GM19025 (cell line): ENCODE measurements at regions not wholly inside any gene's neighbourhood (a gene's known extent, or its start where the extent isn't known, plus 50 kb on each side); places are given as distances from the start of the nearest gene placed in this dataset.
"Not testable (repeated sequence)": the region's sequence is repeated elsewhere in the genome, so short reads cannot be mapped to it uniquely, and the experiment has no call there.

Source experiments
- ATAC-seq: cut with Tn5 transposase; IDR thresholded peaks from one replicate; pipeline ENCODE4 v1.9.1; 2021; ENCODE audit warnings: mild to moderate bottlenecking, low read depth, moderate library complexity; ENCODE audit not compliant: unreplicated experiment

DNA sequence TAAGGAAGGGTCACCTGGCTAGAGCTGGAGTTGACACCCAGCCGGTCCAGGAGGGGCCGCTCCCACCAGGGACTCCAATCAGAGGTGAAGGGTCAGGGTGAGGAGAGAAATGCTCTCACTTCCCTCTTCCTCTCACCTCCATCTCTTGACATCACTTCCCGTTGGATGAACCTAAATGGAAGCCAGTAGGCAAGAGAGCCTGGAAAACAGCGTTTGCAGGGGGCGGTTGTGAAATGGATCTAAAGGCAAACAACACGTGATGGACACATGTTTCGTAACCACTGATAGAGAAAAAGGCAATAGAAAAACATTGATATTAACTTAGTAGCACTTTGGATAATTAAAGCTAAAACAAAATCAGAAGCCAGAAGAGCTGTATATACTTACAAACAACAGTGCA is 105.6 kb upstream of the FOXA2 start:
- ATAC-seq: no peak

DNA sequence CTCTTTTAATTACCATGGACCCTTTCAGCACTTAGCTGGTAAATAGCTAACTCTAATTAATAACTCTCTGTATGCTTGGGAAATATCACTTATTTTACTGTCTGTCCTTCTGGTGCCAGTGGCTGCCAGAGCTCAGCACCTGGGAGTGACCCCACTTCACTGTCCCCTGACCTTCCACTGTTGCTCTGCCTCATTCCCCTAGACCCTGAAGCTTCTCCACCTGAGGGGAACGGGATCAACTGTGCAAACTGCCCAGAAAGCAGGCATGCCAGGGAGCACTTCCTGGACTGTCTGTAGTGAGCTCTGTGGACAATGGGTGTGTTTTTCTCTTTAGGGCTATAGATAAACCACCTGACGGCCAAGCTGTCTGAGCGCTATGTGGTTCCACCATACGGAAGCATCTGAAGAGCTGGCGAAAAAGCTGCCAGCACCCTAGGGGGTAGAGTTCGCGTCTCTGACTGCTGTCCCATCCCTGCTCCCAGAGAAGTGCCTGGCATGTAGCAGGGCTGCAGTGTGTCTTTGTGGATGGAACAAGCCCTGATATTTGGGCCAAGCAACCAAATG is 106.3 kb upstream of the FOXA2 start:
- ATAC-seq: no peak

DNA sequence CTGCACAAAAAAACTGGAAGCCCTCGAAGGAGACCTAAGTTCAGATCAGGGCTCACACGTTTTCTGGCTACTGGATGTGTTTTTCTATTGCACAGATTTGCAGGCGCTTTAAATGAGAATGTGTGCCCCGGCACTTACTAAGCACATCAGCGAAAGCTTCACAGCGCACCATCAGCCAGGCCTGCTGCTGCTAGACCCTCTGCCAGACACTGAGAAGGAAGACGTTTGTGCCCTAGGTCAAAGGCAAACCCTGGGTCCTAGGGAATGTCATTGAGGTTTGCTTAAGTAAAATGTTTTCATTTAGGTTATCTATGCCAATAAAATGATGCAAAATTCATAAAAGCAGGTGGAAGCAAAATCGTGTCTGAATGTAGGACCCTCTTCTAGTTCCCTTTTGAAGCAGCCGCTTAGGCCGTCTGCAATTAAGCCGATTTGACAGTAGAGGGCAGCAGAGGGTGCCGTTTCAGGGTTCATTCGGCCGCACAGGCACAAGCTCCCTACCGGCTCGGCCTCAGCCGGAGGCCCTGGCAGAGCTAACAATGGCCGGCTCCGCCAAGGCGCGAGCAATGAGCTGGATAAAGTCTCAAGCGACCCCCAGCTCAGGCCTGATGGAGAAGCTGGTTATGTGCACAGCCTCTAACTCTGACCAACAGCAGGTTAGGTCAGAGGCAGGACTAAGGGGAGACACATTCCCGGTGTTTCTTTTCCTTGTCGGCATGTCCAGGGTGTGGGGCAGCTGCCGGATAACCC is 107.2 kb upstream of the FOXA2 start:
- peak; percentile 66 for ATAC-seq

DNA sequence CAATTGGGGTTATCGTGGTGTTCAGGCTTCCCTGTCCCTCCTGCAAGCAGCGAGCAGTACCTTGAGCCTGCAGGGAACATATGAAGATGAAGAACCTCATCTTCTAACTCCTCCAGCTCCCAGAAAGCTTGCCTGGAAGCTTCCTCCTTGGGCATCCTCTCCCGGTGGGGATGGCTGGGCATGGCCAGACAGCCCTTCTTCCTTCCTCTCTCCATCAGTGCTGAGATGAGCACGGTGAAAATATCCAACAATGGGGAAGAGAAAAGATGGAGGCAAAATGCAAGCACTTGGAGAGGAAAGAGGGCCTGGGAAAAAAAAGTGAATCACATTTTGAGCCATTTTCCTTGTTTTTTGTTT is 107.7 kb upstream of the FOXA2 start:
- no peak for ATAC-seq

DNA sequence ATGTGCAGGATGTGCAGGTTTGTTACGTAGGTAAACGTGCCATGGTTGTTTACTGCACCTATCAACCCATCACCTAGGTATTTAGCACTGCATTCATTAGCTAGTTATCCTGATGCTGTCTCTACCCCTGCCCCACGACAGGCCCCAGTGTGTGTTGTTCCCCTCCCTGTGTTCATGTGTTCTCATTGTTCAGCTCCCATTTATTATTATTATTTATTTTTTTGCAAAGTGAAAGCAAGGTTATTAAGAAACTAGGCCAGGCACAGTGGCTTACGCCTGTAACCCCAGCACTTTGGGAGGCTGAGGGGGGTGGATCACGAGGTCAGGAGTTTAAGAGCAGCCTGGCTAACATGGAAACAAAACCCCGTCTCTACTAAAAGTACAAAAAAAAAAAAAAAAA is 108.2 kb upstream of the FOXA2 start:
- not testable (repeated sequence) for ATAC-seq

DNA sequence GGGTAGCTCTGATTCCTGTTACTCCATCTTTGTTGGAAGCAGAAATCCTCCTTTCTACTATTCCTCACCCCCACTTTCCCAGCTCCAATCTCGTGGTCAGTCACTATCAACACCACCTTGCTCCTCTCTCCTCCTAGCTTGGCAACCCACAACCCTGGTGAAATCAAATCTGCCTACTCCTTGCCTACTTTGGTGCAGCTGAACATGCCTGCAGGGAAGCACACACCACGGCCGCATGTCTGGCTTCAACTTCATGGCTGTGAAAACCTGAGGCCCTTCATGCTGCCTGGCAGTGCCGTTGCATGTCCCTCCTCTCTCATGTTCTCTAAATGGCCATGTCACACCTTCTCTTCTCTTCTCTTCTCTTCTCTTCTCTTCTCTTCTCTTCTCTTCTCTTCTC is 112.4 kb upstream of the FOXA2 start:
- ATAC-seq: no peak

DNA sequence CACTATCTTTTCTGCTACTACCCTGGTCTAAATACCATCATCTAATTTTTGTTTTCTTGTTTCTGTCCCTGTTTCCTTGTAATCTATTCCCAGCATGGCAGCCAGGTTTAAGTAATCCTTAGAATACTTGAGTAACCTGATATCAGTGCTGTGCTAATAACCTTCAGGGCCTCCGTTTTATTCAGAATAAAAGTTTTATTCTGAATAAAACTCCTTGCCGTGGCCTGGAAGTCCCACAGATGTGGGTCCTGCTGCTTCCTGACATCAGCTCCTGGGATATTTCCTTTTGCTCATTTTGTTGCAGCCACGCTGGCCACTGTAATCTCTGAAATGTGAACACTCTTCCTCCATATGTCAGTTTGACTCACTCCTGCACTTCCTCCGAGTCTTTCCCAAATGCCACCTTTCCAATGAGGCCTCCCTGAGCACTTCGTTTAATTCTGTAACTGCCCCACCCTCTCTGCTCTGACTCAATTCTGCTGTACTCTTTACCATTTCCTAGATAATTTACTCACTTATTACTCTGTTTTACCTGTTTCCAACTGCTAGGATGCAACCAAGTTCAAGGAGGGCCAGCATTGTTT is 114.0 kb upstream of the FOXA2 start:
- no peak for ATAC-seq

DNA sequence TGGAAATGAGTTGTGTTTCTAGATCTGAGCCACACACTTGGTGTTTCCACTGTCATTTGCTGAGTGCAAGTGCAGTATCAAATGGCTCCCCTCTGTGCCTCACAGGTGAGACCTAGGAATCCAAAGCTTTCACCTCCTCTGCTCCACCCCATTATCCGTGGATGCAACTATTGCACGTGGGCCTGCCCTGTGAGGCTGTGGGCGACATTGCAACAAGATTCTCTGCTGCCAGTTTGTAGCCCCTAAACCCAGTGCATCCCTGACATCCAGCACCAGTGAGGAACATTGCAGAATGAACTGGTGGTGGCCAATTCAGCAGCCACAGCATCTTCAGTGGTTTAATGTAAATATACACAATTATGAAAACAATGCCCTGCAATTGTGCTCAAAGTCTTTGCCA is 115.0 kb upstream of the FOXA2 start:
- ATAC-seq: no peak

DNA sequence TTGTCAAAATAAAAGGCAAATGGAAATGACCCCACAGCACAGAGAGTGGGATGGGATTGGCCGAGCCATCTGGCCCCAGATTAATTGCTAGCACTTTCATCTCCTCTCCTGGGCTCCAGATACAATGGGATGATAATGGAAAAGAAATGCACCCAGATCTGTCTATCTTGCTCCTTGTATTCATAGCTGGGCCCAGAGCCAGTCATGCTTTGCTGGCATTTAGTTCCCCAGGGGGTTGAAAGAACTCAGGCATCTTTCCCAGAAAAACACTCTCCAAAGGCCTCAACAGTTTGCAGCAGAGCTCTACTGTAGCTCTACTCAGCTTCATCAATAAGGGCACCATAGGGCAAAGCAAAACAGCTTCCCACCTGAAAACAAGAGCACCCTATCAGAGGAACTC is 116.0 kb upstream of the FOXA2 start:
- no peak for ATAC-seq

DNA sequence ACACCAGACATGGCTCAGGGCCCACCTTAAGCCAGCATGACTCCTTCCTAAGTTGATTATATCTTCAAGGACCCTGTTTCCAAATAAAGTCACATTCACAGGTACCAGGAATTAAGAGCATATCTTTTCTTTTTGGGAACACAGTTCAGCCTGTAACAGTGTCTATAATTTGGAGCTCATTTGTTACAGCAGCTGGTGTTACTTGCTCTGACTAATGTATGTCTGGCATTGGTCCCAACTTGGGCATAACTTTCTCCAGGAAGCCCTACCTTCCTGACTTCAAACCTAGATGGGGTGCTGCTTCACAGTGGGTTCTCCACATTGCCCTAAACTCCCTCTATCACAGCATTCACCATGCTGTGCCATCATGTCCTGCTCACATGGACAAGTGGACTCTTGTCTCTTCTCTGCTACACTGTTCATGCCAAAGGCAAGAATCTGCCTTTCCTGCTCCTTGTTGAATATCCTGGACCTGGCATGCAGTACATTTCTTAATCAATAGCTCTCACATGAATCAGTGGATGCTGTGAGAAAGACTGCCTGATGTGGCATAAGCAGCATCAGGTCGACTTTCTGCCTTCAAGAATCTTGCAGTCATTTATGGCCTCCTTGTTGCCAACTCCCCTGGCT is 117.4 kb upstream of the FOXA2 start:
- ATAC-seq: no peak

DNA sequence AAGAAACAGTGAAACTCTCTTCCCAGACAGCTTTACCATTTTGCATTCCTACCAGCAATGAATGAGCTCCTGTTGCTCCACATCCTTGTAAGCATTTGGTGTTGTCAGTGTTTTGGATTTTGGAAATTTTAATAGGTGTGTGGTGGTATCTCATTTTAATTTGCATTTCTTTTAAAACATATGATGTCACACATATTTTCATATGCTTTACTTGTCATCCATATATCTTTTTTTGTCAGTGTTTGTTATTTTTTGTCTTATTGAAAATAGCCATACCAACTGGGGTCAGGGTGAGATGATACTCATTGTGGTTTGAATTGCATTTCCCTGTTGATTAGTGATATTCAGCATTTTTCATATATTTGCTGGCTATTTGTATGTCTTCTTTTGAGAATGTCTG is 119.5 kb upstream of the FOXA2 start:
- no peak for ATAC-seq

DNA sequence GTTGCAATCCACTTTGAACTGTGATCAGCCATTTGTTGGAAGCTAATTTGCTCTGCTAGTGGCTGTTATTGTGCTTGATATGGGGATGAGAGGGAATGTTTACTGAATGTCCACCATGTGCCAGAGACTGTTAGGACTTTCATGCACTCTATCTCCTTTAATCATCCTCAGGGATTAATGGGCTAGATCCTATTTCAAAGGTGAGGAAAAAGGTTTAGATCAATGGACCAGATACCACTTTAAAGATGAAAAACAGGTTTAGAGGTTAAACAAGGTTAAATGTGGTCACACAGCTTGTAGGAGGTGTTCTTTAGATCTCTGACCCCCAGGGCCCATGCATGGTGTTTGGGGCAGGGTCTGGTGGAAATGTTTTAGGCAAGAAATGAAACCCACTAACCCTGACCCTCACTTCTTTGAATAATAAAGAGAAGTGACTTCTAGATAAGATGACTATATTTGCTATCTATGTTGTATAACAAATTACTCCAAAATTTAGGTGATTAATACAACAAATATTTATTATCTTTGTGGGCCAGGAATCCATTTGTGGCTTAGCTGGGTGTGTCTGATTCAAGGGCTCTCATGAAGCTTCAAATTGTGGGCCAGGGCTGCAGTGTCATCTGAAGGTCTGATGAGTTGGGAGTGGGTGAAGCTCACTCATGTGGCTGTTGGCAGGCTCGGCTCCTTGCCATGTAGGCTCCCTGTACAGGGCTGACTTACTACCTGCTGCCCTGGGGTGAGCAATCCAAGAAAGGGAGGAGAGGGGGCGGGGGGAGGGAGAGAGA is 127.8 kb upstream of the FOXA2 start:
- ATAC-seq: no peak

DNA sequence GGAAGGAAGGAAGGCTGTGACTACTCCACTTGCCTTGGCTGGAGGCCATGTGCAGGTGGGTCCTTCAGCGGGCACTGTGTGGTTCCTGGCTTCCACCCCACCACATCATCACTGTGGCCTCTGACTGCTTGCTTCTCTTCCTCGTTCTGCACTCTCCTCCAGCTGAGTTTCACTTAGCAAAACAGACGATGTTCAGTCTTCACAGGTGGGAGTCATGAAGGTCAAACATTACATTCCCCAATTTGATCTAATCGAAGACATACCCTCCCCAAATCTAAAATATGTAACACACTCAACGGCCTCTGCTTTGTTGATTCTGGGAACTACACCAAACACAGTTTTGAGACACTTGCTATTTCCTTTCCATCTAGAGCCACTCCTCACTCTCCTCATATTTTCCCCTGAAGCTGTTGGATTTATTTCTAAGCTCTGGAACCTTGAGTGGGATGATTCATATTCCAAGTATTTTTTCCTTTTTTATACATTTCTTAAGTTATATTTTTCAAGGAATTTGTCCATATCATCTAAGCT is 132.5 kb upstream of the FOXA2 start:
- no peak for ATAC-seq

DNA sequence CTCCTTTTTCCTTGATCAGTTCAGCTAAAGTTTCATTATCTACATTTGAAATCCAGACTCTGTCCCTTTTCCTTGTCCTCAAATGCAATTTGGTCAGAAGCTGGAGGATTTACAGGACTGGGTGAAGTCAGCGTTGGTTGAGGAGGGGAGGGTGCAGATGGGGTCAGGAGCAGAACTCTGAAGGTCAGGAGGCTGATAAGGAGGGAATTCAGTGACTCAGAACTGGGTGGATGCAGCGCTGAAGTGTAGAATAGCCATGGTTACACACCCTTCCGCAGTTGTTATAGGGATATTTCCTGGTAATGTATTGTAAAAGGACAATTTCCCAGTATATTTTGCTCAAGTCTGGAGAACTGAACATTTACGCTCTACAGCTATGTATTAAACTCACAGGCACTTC is 133.1 kb upstream of the FOXA2 start:
- no peak for ATAC-seq

DNA sequence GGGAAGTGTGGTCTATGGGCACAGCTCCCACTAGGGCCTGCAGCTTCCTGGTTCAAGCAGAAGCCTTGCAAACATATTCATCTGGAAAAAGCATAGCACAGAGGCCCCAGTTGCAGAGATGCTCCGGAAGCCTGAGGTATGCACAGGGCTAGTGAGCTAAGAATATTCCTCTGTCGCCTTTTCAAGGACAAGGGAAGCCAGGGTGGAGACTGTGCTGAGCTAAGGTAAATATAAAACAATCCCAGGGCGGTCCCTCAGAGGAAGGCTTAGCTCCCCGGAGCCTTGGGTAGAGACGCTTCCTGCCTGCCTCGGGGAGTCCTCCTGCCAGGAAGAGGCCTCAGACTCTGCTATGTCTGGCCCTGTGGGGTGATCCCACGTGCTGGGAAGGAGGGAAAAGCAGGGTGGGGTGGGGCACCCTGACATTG is 134.8 kb upstream of the FOXA2 start:
- ATAC-seq: no peak

DNA sequence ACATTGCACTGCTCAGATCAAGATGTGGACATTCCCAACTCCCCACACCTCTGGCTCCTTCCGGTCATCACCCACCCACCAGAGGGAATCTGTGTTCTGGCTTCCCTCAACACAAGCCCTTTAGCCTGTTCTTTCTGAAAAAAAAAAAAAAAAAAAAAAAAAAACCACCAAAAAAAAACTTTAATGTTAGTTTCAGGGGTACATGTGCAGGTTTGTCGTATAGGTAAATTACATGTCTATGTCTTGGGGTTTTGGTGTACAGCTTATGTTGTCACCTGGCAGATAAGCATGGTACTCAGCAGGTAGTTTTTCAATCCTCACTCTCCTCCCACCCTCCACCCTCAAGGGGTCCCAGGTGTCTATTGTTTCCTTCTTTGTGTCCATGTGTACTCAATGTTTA is 135.8 kb upstream of the FOXA2 start:
- ATAC-seq: no peak

DNA sequence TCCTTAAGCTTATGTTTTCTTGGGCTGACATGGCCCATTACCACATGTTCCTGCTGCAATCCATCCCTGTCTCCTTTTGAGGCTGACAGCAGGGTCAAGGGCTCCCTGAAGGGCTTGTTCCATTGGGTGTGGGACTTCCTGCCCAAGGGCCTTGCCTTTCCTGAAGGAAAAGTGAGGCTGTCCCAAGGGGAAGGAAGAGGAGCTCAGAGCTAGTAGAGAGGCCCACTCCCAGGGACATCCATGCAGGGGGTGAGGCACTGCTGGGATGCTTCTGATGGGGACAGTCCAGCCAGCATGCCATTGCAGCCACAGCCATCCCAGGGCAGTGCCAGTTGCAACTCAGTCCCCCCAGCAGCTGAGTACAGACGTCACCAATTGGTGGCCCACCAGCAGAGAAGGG is 138.4 kb upstream of the FOXA2 start:
- ATAC-seq: no peak

DNA sequence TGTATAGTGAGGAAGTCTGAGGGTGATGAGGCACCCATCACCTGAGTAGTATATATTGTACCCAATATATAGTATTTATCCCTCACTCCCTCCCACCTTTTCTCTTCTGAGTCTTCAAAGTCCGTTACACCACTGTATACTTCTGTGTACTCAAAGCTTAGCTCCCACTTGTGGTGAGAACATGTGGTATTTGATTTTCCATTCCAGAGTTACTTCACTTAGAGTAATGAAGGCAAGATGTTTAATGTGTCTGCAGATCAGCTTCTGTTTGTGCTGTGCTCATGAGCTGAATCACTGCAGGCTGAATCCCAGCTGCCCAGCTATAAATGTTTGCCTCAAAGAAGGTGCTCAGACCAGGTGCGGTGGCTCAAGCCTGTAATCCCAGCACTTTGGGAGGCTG is 139.3 kb upstream of the FOXA2 start:
- no peak for ATAC-seq

DNA sequence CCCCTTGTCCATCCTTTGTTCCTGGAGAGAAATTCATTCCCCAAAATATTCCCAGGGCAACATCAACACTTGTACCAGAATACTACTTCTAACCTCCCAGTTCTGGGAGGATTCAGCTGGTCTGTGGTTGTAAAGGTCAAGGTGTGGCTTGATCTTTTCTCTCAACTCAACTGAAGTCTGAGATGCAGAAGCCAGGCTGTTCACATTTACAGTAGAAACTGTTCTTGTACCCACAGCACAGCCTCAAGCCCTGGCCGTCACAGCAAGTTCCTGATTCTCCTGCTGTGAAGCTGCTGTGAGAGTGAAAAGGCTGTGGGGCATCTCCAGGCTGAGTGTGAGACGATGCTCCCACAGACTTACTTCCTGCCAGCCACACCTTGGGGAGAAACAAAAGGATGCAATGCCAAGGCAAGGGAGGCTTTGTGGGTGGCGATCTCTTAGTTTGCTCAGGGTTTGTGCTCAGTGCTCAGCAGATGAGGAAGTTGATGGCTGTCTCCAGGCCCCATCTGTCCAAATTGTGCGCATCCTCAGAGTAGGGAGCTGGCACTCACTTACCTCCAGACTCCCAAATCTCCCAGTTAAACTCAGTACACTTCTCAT is 143.9 kb upstream of the FOXA2 start:
- no peak for ATAC-seq

DNA sequence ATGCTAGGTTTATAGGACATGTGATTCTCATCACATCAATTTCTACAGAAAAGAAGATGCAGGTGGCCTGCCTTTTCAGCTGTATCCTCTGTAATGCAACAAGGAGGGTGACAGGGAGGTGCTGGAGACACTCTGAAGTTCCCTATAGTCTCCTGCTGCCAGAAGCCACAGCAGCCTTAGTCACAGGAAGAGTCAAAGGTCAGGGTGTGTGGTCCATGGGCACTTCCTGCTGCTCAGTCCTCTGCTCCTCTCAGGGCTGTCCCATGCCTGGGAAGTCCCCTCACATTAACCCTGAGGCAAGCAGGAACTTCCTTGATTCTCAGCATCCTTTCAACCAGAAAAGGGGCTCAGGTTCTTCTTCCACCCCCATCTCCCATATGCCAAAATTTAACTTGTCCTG is 144.8 kb upstream of the FOXA2 start:
- no peak for ATAC-seq
